ENCODE measurements at regions not wholly inside any gene's neighbourhood (a gene's known extent, or its start where the extent isn't known, plus 50 kb on each side); places are given as distances from the start of the nearest gene placed in this dataset.
"Not testable (repeated sequence)": the region's sequence is repeated elsewhere in the genome, so short reads cannot be mapped to it uniquely, and the experiment has no call there.

- no peak for DNase-seq (ENCODE audit: low read depth)
Observed at GRCh38 chr13:42398533-42398932, 126.6 kb downstream of the AKAP11 start.

- no peak for DNase-seq (ENCODE audit: low read depth)
Observed at GRCh38 chr13:42400188-42400833, 128.4 kb downstream of the AKAP11 start.

GRCh38 chr13:42401376-42401775 is 129.4 kb downstream of the AKAP11 start:
- DNase-seq (ENCODE audit: low read depth): peak; percentile 63

- peak; percentile 17 for DNase-seq (ENCODE audit: low read depth)
Observed at GRCh38 chr13:42405665-42406390, 133.9 kb downstream of the AKAP11 start.

- no peak for DNase-seq (ENCODE audit: low read depth)
Observed at GRCh38 chr13:42409075-42409474, 137.1 kb downstream of the AKAP11 start.

GRCh38 chr13:42409551-42409950 is 137.6 kb downstream of the AKAP11 start:
- no peak for DNase-seq (ENCODE audit: low read depth)

- DNase-seq (ENCODE audit: low read depth): no peak
Observed at GRCh38 chr13:42412812-42413483, 141.0 kb downstream of the AKAP11 start.

GRCh38 chr13:42413484-42413815 is 141.5 kb downstream of the AKAP11 start:
- no peak for DNase-seq (ENCODE audit: low read depth)

- DNase-seq (ENCODE audit: low read depth): no peak
Observed at GRCh38 chr13:42417626-42418025, 145.7 kb downstream of the AKAP11 start.

- no peak for DNase-seq (ENCODE audit: low read depth)
Observed at GRCh38 chr13:42418184-42418583, 146.2 kb downstream of the AKAP11 start.

GRCh38 chr13:42420304-42420703 is 148.4 kb downstream of the AKAP11 start:
- DNase-seq (ENCODE audit: low read depth): no peak

GRCh38 chr13:42422681-42423080 is 150.7 kb downstream of the AKAP11 start:
- no peak for DNase-seq (ENCODE audit: low read depth)

- DNase-seq (ENCODE audit: low read depth): no peak
Observed at GRCh38 chr13:42424182-42424581, 149.8 kb upstream of the TNFSF11 start.

- DNase-seq (ENCODE audit: low read depth): no peak
Observed at GRCh38 chr13:42445354-42445753, 128.6 kb upstream of the TNFSF11 start.

- not testable (repeated sequence) for DNase-seq (ENCODE audit: low read depth)
Observed at GRCh38 chr13:42446597-42446996, 127.4 kb upstream of the TNFSF11 start.

GRCh38 chr13:42453091-42453645 is 120.8 kb upstream of the TNFSF11 start:
- DNase-seq (ENCODE audit: low read depth): no peak

- no peak for DNase-seq (ENCODE audit: low read depth)
Observed at GRCh38 chr13:42454749-42455148, 119.2 kb upstream of the TNFSF11 start.

GRCh38 chr13:42458193-42458592 is 115.8 kb upstream of the TNFSF11 start:
- no peak for DNase-seq (ENCODE audit: low read depth)

GRCh38 chr13:42466123-42466522 is 107.8 kb upstream of the TNFSF11 start:
- DNase-seq (ENCODE audit: low read depth): no peak

- no peak for DNase-seq (ENCODE audit: low read depth)
Observed at GRCh38 chr13:42466609-42467008, 107.3 kb upstream of the TNFSF11 start.

GRCh38 chr13:42474954-42475353 is 99.0 kb upstream of the TNFSF11 start:
- no peak for DNase-seq (ENCODE audit: low read depth)

GRCh38 chr13:42477596-42478190 is 96.3 kb upstream of the TNFSF11 start:
- DNase-seq (ENCODE audit: low read depth): no peak

Measured in renal cortical epithelial cell (primary cell).